Uterus (tissue), 2 donors: ENCODE measurements at regions not wholly inside any gene's neighbourhood (a gene's known extent, or its start where the extent isn't known, plus 50 kb on each side); places are given as distances from the start of the nearest gene placed in this dataset.

ENCODE experiments used
- CTCF ChIP-seq, 4 experiments: fragments of 200-600 bp in 2 of 4; fragments of 450-650 bp in 2 of 4; sonication (generic) in 2 of 4; IDR thresholded peaks; one replicate each; pipeline ENCODE4 v1.5.1; 2016 to 2019; ENCODE audit warnings: antibody characterized with exemption in 4 of 4, mild to moderate bottlenecking in 2 of 4, moderate library complexity in 1 of 4
- POLR2A ChIP-seq, 2 donors: fragments of 450-650 bp; IDR thresholded peaks; one replicate each; pipeline ENCODE4 v1.6.1; 2016; ENCODE audit warnings: antibody characterized with exemption in 2 of 2, mild to moderate bottlenecking in 1 of 2, moderate library complexity in 1 of 2

- TF ChIP-seq CTCF (IDR thresholded peaks at IDR 0.05) (no peak), POLR2A (IDR thresholded peaks at IDR 0.05) (no peak)
Observed at GRCh38 chr11:80523057-80523456, 1082.2 kb upstream of the TENM4 start.
